Transverse colon (tissue), 4 donors: ENCODE measurements at regions not wholly inside any gene's neighbourhood (a gene's known extent, or its start where the extent isn't known, plus 50 kb on each side); places are given as distances from the start of the nearest gene placed in this dataset.

Experiments
- DNase-seq: peaks from one replicate; pipeline ENCODE4 v3.0.0-alpha.2; 2019
- H3K27ac ChIP-seq, 4 donors: fragments of 200-600 bp; sonication (generic); 2 replicates each; pipeline ENCODE4 v1.5.1; 2016 to 2018; ENCODE audit warnings: inconsistent platforms in 4 of 4
- H3K27me3 ChIP-seq: fragments of 200-600 bp; sonication (generic); 2 replicates; pipeline ENCODE4 v1.5.1; 2017; ENCODE audit warnings: inconsistent platforms
- H3K36me3 ChIP-seq, 4 donors: fragments of 200-600 bp; sonication (generic); 2 replicates each; pipeline ENCODE4 v1.5.1; 2017 to 2019; ENCODE audit warnings: inconsistent platforms in 4 of 4
- H3K4me1 ChIP-seq, 4 donors: fragments of 200-600 bp; sonication (generic); 2 replicates each; pipeline ENCODE4 v1.5.1; 2017 to 2020; ENCODE audit warnings: inconsistent platforms in 4 of 4
- H3K4me3 ChIP-seq, 4 donors: fragments of 200-600 bp; sonication (generic); 1 replicate in 1 of 4; 2 replicates in 3 of 4; pipeline versions ENCODE4 v1.5.1 to v1.6.1; 2017 to 2019; ENCODE audit warnings: inconsistent platforms in 4 of 4
- H3K9me3 ChIP-seq, 2 donors: fragments of 200-600 bp; sonication (generic); 2 replicates each; pipeline ENCODE4 v1.5.1; 2017 to 2019; ENCODE audit warnings: inconsistent platforms in 2 of 2
- CTCF ChIP-seq, 5 experiments: fragments of 200-600 bp in 3 of 5; fragments of 450-650 bp in 2 of 5; sonication (generic) in 3 of 5; IDR thresholded peaks; 1 replicate in 2 of 5; 2 replicates in 3 of 5; pipeline ENCODE4 v1.5.1; 2016 to 2017; ENCODE audit warnings: antibody characterized with exemption in 5 of 5, inconsistent platforms in 3 of 5, mild to moderate bottlenecking in 2 of 5, moderate library complexity in 1 of 5
- EP300 ChIP-seq: sonication (generic); formaldehyde crosslinking; IDR thresholded peaks from one replicate; pipeline ENCODE4 v1.6.1; 2017; ENCODE audit warnings: antibody characterized with exemption, low read depth
- POLR2A ChIP-seq: fragments of 450-650 bp; IDR thresholded peaks from one replicate; pipeline ENCODE4 v1.6.1; 2016; ENCODE audit warnings: antibody characterized with exemption, mild to moderate bottlenecking, moderate library complexity
- POLR2AphosphoS5 ChIP-seq, 3 donors: sonication (generic); formaldehyde crosslinking; IDR thresholded peaks; one replicate each; pipeline ENCODE4 v1.6.1; 2016; ENCODE audit warnings: antibody characterized with exemption in 3 of 3
- WGBS, 2 donors: methylation state at CpG; one replicate each; pipeline ENCODE4 v1.1.5; 2018; ENCODE audit warnings: low coverage in 1 of 2; 5-methylcytosine and 5-hydroxymethylcytosine counted together
- in situ Hi-C, 4 donors: fragments of 200-750 bp; cut with MboI; loops; one replicate each; pipeline versions ENCODE4 v1.15.0 to v1.15.1; 2017; ENCODE audit warnings: low sequenced_read_pairs in 3 of 4, low pct_ligation_motif_present in 1 of 4, low pct_unique_long_range_greater_than_20kb in 1 of 4
- intact Hi-C: fragments of 100-400 bp; cut with DNase I; formaldehyde crosslinking; loops from one replicate; pipeline ENCODE4 v1.15.1; 2023; ENCODE audit warnings: low total_unique reads

GRCh38 chr4:148965080-148965479 is 522.9 kb upstream of the NR3C2 start:
- H3K9me3 ChIP-seq = no peaks in the 10 kb centered on the region
- in situ Hi-C loops = no loop called here
- no peaks in the 10 kb centered on the region for H3K36me3 ChIP-seq
- H3K4me1 ChIP-seq = peaks cover 0 to under 1% (median 0%) of the 10 kb centered on the region in 4 donors
- TF ChIP-seq POLR2AphosphoS5 (IDR thresholded peaks at IDR 0.05) = no peak
- no peak for TF ChIP-seq POLR2A
- intact Hi-C loops = no loop called here
- H3K27me3 ChIP-seq = no peaks in the 10 kb centered on the region
- 84 to 87% methylated on average over 2 of the region's 2 CpGs for WGBS, 2 donors
- no peak overlapping the region for H3K4me3 ChIP-seq
- no peak for DNase-seq
- no peak overlapping the region for H3K27ac ChIP-seq

- H3K36me3 ChIP-seq = no peaks in the 10 kb centered on the region
- DNase-seq = no peak
- in situ Hi-C loops = no loop called here
- H3K4me3 ChIP-seq = no peak overlapping the region
- no peak overlapping the region for H3K27ac ChIP-seq
- H3K27me3 ChIP-seq = no peaks in the 10 kb centered on the region
- peaks cover 0 to 4% (median 0%) of the 10 kb centered on the region in 4 donors for H3K4me1 ChIP-seq
- intact Hi-C loops = no loop called here
- no peak for TF ChIP-seq EP300
- TF ChIP-seq POLR2AphosphoS5 (IDR thresholded peaks at IDR 0.05) = no peak
- TF ChIP-seq POLR2A = no peak
- no peak for TF ChIP-seq CTCF (IDR thresholded peaks at IDR 0.05)
- no peaks in the 10 kb centered on the region for H3K9me3 ChIP-seq
- 55 to 56% methylated on average over 2 of the region's 2 CpGs for WGBS, 2 donors
Observed at GRCh38 chr4:148964456-148964855, 522.2 kb upstream of the NR3C2 start.

GRCh38 chr4:148962539-148963290 is 520.5 kb upstream of the NR3C2 start:
- H3K4me3 ChIP-seq = no peak overlapping the region
- TF ChIP-seq CTCF (IDR thresholded peaks at IDR 0.05) = no peak
- no peak for TF ChIP-seq POLR2A
- TF ChIP-seq POLR2AphosphoS5 (IDR thresholded peaks at IDR 0.05) = no peak
- TF ChIP-seq EP300 = no peak
- H3K27me3 ChIP-seq = no peaks in the 10 kb centered on the region
- 70 to 73% methylated on average over 2 of the region's 2 CpGs for WGBS, 2 donors
- no peaks in the 10 kb centered on the region for H3K36me3 ChIP-seq
- peaks cover 0 to 4% (median 0%) of the 10 kb centered on the region in 4 donors for H3K4me1 ChIP-seq
- no peaks in the 10 kb centered on the region for H3K9me3 ChIP-seq
- in situ Hi-C loops = no loop called here
- H3K27ac ChIP-seq = no peak overlapping the region
- intact Hi-C loops = no loop called here
- DNase-seq = no peak

GRCh38 chr4:148961526-148961925 is 519.3 kb upstream of the NR3C2 start:
- Histone ChIP-seq H3K4me3 (no peak overlapping the region), H3K36me3 (no peaks in the 10 kb centered on the region), H3K27me3 (no peaks in the 10 kb centered on the region), H3K4me1 (peaks cover 0 to 4% (median 0%) of the 10 kb centered on the region in 4 donors), H3K27ac (no peak overlapping the region), H3K9me3 (no peaks in the 10 kb centered on the region)
- DNase-seq = no peak
- WGBS, 2 donors = 76% methylated on average over 4 of the region's 4 CpGs; no CpG with 5 or more reads in 1 of the 2 donors
- in situ Hi-C loops = no loop called here
- TF ChIP-seq POLR2A (no peak), POLR2AphosphoS5 (IDR thresholded peaks at IDR 0.05) (no peak), CTCF (IDR thresholded peaks at IDR 0.05) (no peak), EP300 (no peak)
- intact Hi-C loops = no loop called here
